Neuronal stem cell (in vitro differentiated cells): ENCODE measurements at regions not wholly inside any gene's neighbourhood (a gene's known extent, or its start where the extent isn't known, plus 50 kb on each side); places are given as distances from the start of the nearest gene placed in this dataset.

Experiments
- DNase-seq: peaks from one replicate; pipeline ENCODE4 v3.0.0-alpha.2; 2013; ENCODE audit warnings: low spot score
- H2AFZ ChIP-seq: one replicate; pipeline ENCODE4 v1.6.1; 2013; ENCODE audit warnings: mild to moderate bottlenecking, low read length, inconsistent platforms
- H2AK5ac ChIP-seq: 2 replicates; pipeline ENCODE4 v1.6.1; 2013; ENCODE audit warnings: low read depth, mild to moderate bottlenecking, inconsistent platforms, low read length, moderate library complexity, mixed read lengths
- H2BK120ac ChIP-seq: 2 replicates; pipeline ENCODE4 v1.6.1; 2013; ENCODE audit warnings: low read depth, mild to moderate bottlenecking, inconsistent platforms, low read length, moderate library complexity, mixed read lengths
- H2BK12ac ChIP-seq: one replicate; pipeline ENCODE4 v1.6.1; 2013; ENCODE audit warnings: low read length, inconsistent platforms
- H2BK15ac ChIP-seq: 2 replicates; pipeline ENCODE4 v1.6.1; 2013; ENCODE audit warnings: mild to moderate bottlenecking, low read length, inconsistent platforms, mixed read lengths
- H2BK5ac ChIP-seq: one replicate; pipeline ENCODE4 v1.6.1; 2013; ENCODE audit warnings: inconsistent platforms, mild to moderate bottlenecking, low read length, moderate library complexity
- H3K14ac ChIP-seq: one replicate; pipeline ENCODE4 v1.6.1; 2013; ENCODE audit warnings: low read length, inconsistent platforms
- H3K18ac ChIP-seq: 2 replicates; pipeline ENCODE4 v1.6.1; 2013; ENCODE audit warnings: low read length, inconsistent platforms
- H3K23ac ChIP-seq: 2 replicates; pipeline ENCODE4 v1.6.1; 2013; ENCODE audit warnings: low read depth, mild to moderate bottlenecking, mixed read lengths, low read length, inconsistent platforms; ENCODE audit not compliant: poor library complexity
- H3K27ac ChIP-seq: replicated peaks from 3 replicates; pipeline ENCODE4 v1.5.1; 2013; ENCODE audit warnings: low read length, inconsistent platforms
- H3K27me3 ChIP-seq, 3 experiments: 2 replicates each; pipeline ENCODE4 v1.6.1; 2013; ENCODE audit warnings: low read length in 3 of 3, mild to moderate bottlenecking in 2 of 3, inconsistent platforms in 1 of 3, low read depth in 1 of 3, mixed read lengths in 1 of 3, moderate library complexity in 1 of 3; ENCODE audit not compliant: control insufficient read depth in 3 of 3, insufficient read depth in 3 of 3
- H3K36me3 ChIP-seq, 2 donors: replicated peaks in 1 of 2; 2 replicates each; pipeline ENCODE4 v1.6.1; 2013; ENCODE audit warnings: low read length in 2 of 2; ENCODE audit not compliant: control insufficient read depth in 2 of 2, insufficient read depth in 2 of 2
- H3K4ac ChIP-seq: 2 replicates; pipeline ENCODE4 v1.6.1; 2013; ENCODE audit warnings: inconsistent platforms, mild to moderate bottlenecking, low read length, moderate library complexity
- H3K4me1 ChIP-seq, 2 donors: 1 replicate in 1 of 2; 2 replicates in 1 of 2; pipeline ENCODE4 v1.6.1; 2013; ENCODE audit warnings: low read length in 2 of 2, low read depth in 1 of 2; ENCODE audit not compliant: control insufficient read depth in 2 of 2, insufficient read depth in 1 of 2
- H3K4me2 ChIP-seq: one replicate; pipeline ENCODE4 v1.6.1; 2013; ENCODE audit warnings: mild to moderate bottlenecking, low read length, inconsistent platforms; ENCODE audit not compliant: insufficient read depth, poor library complexity, severe bottlenecking
- H3K4me3 ChIP-seq, 2 donors: 2 replicates each; pipeline ENCODE4 v1.5.1; 2013; ENCODE audit warnings: low read length in 2 of 2, mild to moderate bottlenecking in 2 of 2, inconsistent platforms in 1 of 2, moderate library complexity in 1 of 2
- H3K79me1 ChIP-seq: one replicate; pipeline ENCODE4 v1.6.1; 2013; ENCODE audit warnings: low read depth, mild to moderate bottlenecking, inconsistent platforms, low read length, moderate library complexity
- H3K9ac ChIP-seq: one replicate; pipeline ENCODE4 v1.6.1; 2013; ENCODE audit warnings: mild to moderate bottlenecking, low read depth, low read length, inconsistent platforms; ENCODE audit not compliant: poor library complexity
- H3K9me3 ChIP-seq, 2 donors: replicated peaks in 1 of 2; 2 replicates each; pipeline versions ENCODE3 to v1.6.1; 2013; ENCODE audit warnings: low read length in 2 of 2, mild to moderate bottlenecking in 2 of 2, inconsistent platforms in 1 of 2, low read depth in 1 of 2, mixed read lengths in 1 of 2, moderate library complexity in 1 of 2; ENCODE audit not compliant: control insufficient read depth in 2 of 2, insufficient read depth in 1 of 2
- H4K8ac ChIP-seq: one replicate; pipeline ENCODE4 v1.6.1; 2013; ENCODE audit warnings: low read depth, mild to moderate bottlenecking, inconsistent platforms, low read length, moderate library complexity
- H4K91ac ChIP-seq: one replicate; pipeline ENCODE4 v1.6.1; 2013; ENCODE audit warnings: low read length, low read depth, mild to moderate bottlenecking, inconsistent platforms; ENCODE audit not compliant: poor library complexity
- WGBS, 2 donors: extraction: QIAGEN DNeasy Blood & Tissue Kit; methylation state at CpG; one replicate each; pipeline ENCODE4 v1.1.7; 2013; ENCODE audit warnings: missing lambda C conversion rate in 2 of 2, mixed read lengths in 1 of 2; ENCODE audit not compliant: insufficient read length in 2 of 2, insufficient replicate concordance in 1 of 2; ENCODE audit errors: extremely low coverage in 2 of 2; 5-methylcytosine and 5-hydroxymethylcytosine counted together

- WGBS, 2 donors, result no CpG with 5 or more reads among the region's 2 CpGs
- Histone ChIP-seq H3K4me2 (no peak overlapping the region), H2AK5ac (no peak overlapping the region), H2BK12ac (no peak overlapping the region), H3K4me3 (peak overlapping the region in 1 of 2 donors; percentile 62), H4K91ac (no peak overlapping the region), H3K79me1 (no peaks in the 10 kb centered on the region), H3K4ac (no peak overlapping the region), H3K18ac (no peak overlapping the region), H3K4me1 (peaks cover 0 to 4% of the 10 kb centered on the region in 2 donors), H3K23ac (no peak overlapping the region), H4K8ac (no peak overlapping the region), H3K27ac (no peak overlapping the region), H2BK5ac (no peak overlapping the region), H3K9ac (no peak overlapping the region), H3K27me3 (no peaks in the 10 kb centered on the region), H2AFZ (no peak overlapping the region), H3K14ac (no peak overlapping the region), H3K36me3 (no peaks in the 10 kb centered on the region), H2BK15ac (no peak overlapping the region), H2BK120ac (no peak overlapping the region), H3K9me3 (no peaks in the 10 kb centered on the region)
- no peak for DNase-seq
Observed at GRCh38 chr7:19296617-19297016, 151.4 kb upstream of the FERD3L start.

GRCh38 chr7:19295376-19295775 lies 150.2 kb upstream of the FERD3L start:
- Histone ChIP-seq H2BK12ac (no peak overlapping the region), H3K79me1 (no peaks in the 10 kb centered on the region), H3K36me3 (no peaks in the 10 kb centered on the region), H3K14ac (no peak overlapping the region), H4K91ac (no peak overlapping the region), H3K4ac (no peak overlapping the region), H3K4me3 (no peak overlapping the region), H3K27ac (no peak overlapping the region), H3K27me3 (no peaks in the 10 kb centered on the region), H3K4me2 (no peak overlapping the region), H2BK15ac (no peak overlapping the region), H2AFZ (no peak overlapping the region), H2BK120ac (no peak overlapping the region), H2AK5ac (no peak overlapping the region), H3K23ac (no peak overlapping the region), H3K9me3 (no peaks in the 10 kb centered on the region), H3K4me1 (peaks cover 0 to 4% of the 10 kb centered on the region in 2 donors), H2BK5ac (no peak overlapping the region), H3K9ac (no peak overlapping the region), H4K8ac (no peak overlapping the region), H3K18ac (no peak overlapping the region)
- DNase-seq, result no peak
- no CpG with 5 or more reads among the region's 5 CpGs for WGBS, 2 donors

GRCh38 chr7:19294619-19295018 lies 149.4 kb upstream of the FERD3L start:
- Histone ChIP-seq H3K14ac (no peak overlapping the region), H3K36me3 (no peaks in the 10 kb centered on the region), H3K4me1 (peaks cover 0 to 4% of the 10 kb centered on the region in 2 donors), H3K4ac (no peak overlapping the region), H4K91ac (no peak overlapping the region), H3K4me3 (no peak overlapping the region), H2AFZ (no peak overlapping the region), H3K4me2 (no peak overlapping the region), H3K9ac (no peak overlapping the region), H3K27ac (no peak overlapping the region), H3K79me1 (no peaks in the 10 kb centered on the region), H2BK12ac (no peak overlapping the region), H3K18ac (no peak overlapping the region), H4K8ac (no peak overlapping the region), H2BK120ac (no peak overlapping the region), H2AK5ac (no peak overlapping the region), H3K23ac (no peak overlapping the region), H2BK15ac (no peak overlapping the region), H3K9me3 (no peaks in the 10 kb centered on the region), H2BK5ac (no peak overlapping the region), H3K27me3 (no peaks in the 10 kb centered on the region)
- no peak for DNase-seq
- WGBS, 2 donors, result no CpG with 5 or more reads among the region's 5 CpGs

GRCh38 chr7:19293431-19293830 lies 148.2 kb upstream of the FERD3L start:
- no peak overlapping the region for H3K23ac ChIP-seq
- H3K4me3 ChIP-seq, result no peak overlapping the region
- H4K8ac ChIP-seq, result no peak overlapping the region
- H3K9ac ChIP-seq, result no peak overlapping the region
- no peaks in the 10 kb centered on the region for H3K79me1 ChIP-seq
- H3K27ac ChIP-seq, result no peak overlapping the region
- no peak overlapping the region for H4K91ac ChIP-seq
- peaks cover 0 to 4% of the 10 kb centered on the region in 2 donors for H3K4me1 ChIP-seq
- no peak for DNase-seq
- peak overlapping the region; percentile 15 for H2AFZ ChIP-seq
- no peaks in the 10 kb centered on the region for H3K9me3 ChIP-seq
- no CpG with 5 or more reads among the region's 3 CpGs for WGBS, 2 donors
- H2BK120ac ChIP-seq, result no peak overlapping the region
- no peak overlapping the region for H2BK5ac ChIP-seq
- H3K4ac ChIP-seq, result no peak overlapping the region
- no peak overlapping the region for H3K14ac ChIP-seq
- no peak overlapping the region for H3K18ac ChIP-seq
- no peak overlapping the region for H2BK12ac ChIP-seq
- no peak overlapping the region for H2AK5ac ChIP-seq
- no peaks in the 10 kb centered on the region for H3K36me3 ChIP-seq
- H3K27me3 ChIP-seq, result no peaks in the 10 kb centered on the region
- no peak overlapping the region for H2BK15ac ChIP-seq
- H3K4me2 ChIP-seq, result no peak overlapping the region
